ENCODE measurements at regions not wholly inside any gene's neighbourhood (a gene's known extent, or its start where the extent isn't known, plus 50 kb on each side); places are given as distances from the start of the nearest gene placed in this dataset. TPM values are rescaled to one million over a fixed set of nuclear protein-coding genes. Genes with fewer than 3 reads are reported as not detected.

- Mint-ChIP-seq H3K4me3 (ENCODE audit: low read depth) (no peak overlapping the region), H3K4me1 (ENCODE audit: low read depth) (no peaks in the 10 kb centered on the region), H3K27ac (no peak overlapping the region), H3K36me3 (ENCODE audit: insufficient read depth) (no peaks in the 10 kb centered on the region), H3K27me3 (no peaks in the 10 kb centered on the region), H3K9me3 (ENCODE audit: low read depth) (no peaks in the 10 kb centered on the region)
- DNase-seq (ENCODE audit: low spot score, unreplicated experiment) = no peak
- no peak for TF ChIP-seq CTCF (IDR thresholded peaks at IDR 0.05; ENCODE audit: unreplicated experiment)
These were observed 54.1 kb upstream of the ERBB4 start for GRCh38 chr2:212592695-212593094.

Small RNA genes lying in the stretch of these regions (microRNA-seq; reads per million reads assigned to microRNA genes)
- gene MIR4776-1 (ENCODE audit: borderline number of aligned reads, unreplicated experiment) = not detected
- gene MIR4776-2 (ENCODE audit: borderline number of aligned reads, unreplicated experiment) = not detected

Data from progenitor cell of endocrine pancreas (in vitro differentiated cells).